Thyroid gland (tissue), 4 donors: ENCODE measurements at regions not wholly inside any gene's neighbourhood (a gene's known extent, or its start where the extent isn't known, plus 50 kb on each side); places are given as distances from the start of the nearest gene placed in this dataset.

Experiments used
- DNase-seq, 2 donors: peaks; one replicate each; pipeline ENCODE4 v3.0.0-alpha.2; 2019
- H3K27ac ChIP-seq, 3 donors: fragments of 200-600 bp; sonication (generic); 1 replicate in 2 of 3; 2 replicates in 1 of 3; pipeline ENCODE4 v1.5.1; 2016 to 2019; ENCODE audit warnings: mild to moderate bottlenecking in 1 of 3, moderate library complexity in 1 of 3
- H3K27me3 ChIP-seq: fragments of 200-600 bp; sonication (generic); one replicate; pipeline ENCODE4 v1.5.1; 2019
- H3K36me3 ChIP-seq, 2 donors: fragments of 200-600 bp; sonication (generic); one replicate each; pipeline ENCODE4 v1.5.1; 2016 to 2019
- H3K4me1 ChIP-seq, 2 donors: fragments of 200-600 bp; sonication (generic); one replicate each; pipeline ENCODE4 v1.5.1; 2017 to 2019
- H3K4me3 ChIP-seq, 3 donors: fragments of 200-600 bp; sonication (generic); replicated peaks in 1 of 3; 1 replicate in 2 of 3; 2 replicates in 1 of 3; pipeline ENCODE4 v1.5.1; 2016; ENCODE audit warnings: mild to moderate bottlenecking in 1 of 3
- H3K9me3 ChIP-seq: fragments of 200-600 bp; sonication (generic); one replicate; pipeline ENCODE4 v1.5.1; 2017
- POLR2A ChIP-seq, 2 donors: fragments of 450-650 bp; IDR thresholded peaks; one replicate each; pipeline ENCODE4 v1.6.1; 2017; ENCODE audit warnings: antibody characterized with exemption in 2 of 2, mild to moderate bottlenecking in 2 of 2, moderate library complexity in 1 of 2
- WGBS, 2 donors: methylation state at CpG; one replicate each; pipeline ENCODE4 v1.1.5; 2017; 5-methylcytosine and 5-hydroxymethylcytosine counted together
- intact Hi-C: fragments of 100-400 bp; cut with DNase I; formaldehyde crosslinking; loops from one replicate; pipeline ENCODE4 v1.15.1; 2023
- TF ChIP-seq, protein P1 (sequence below), 6 experiments: fragments of 200-600 bp in 3 of 6; fragments of 450-650 bp in 3 of 6; sonication (generic) in 3 of 6; IDR thresholded peaks; one replicate each; pipeline ENCODE4 v1.5.1; 2016 to 2019; ENCODE audit warnings: antibody characterized with exemption in 6 of 6, mild to moderate bottlenecking in 2 of 6, inconsistent platforms in 1 of 6, moderate library complexity in 1 of 6

DNA sequence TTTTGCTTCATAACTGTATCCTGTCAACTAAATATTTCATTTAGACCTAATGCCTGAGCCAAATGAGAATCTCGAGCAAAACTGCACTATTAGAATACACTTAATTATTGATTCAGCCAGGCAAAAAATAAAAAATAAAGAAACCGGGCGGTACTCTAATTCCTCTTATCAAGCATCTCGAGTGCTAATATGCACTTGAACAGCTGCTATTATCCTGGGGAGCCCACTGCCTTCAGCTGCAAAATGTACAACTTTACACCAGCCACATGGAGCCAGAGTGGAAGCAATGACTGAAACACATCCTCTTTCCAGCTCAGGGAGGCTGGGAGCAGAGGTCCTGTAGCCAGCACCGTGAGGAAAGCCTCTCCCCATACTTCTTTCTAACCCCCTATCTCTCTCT, 390.0 kb upstream of the CADM1 start:
- no peak overlapping the region for H3K4me3 ChIP-seq
- no peaks in the 10 kb centered on the region for H3K36me3 ChIP-seq
- no peak overlapping the region for H3K27ac ChIP-seq
- intact Hi-C loops = no loop called here
- no peaks in the 10 kb centered on the region for H3K9me3 ChIP-seq
- WGBS, 2 donors = 62 to 75% methylated on average over 5 of the region's 5 CpGs
- H3K4me1 ChIP-seq = no peaks in the 10 kb centered on the region
- no peak for DNase-seq
- TF ChIP-seq POLR2A (IDR thresholded peaks at IDR 0.05) = no peak
- TF ChIP-seq, protein P1, sequence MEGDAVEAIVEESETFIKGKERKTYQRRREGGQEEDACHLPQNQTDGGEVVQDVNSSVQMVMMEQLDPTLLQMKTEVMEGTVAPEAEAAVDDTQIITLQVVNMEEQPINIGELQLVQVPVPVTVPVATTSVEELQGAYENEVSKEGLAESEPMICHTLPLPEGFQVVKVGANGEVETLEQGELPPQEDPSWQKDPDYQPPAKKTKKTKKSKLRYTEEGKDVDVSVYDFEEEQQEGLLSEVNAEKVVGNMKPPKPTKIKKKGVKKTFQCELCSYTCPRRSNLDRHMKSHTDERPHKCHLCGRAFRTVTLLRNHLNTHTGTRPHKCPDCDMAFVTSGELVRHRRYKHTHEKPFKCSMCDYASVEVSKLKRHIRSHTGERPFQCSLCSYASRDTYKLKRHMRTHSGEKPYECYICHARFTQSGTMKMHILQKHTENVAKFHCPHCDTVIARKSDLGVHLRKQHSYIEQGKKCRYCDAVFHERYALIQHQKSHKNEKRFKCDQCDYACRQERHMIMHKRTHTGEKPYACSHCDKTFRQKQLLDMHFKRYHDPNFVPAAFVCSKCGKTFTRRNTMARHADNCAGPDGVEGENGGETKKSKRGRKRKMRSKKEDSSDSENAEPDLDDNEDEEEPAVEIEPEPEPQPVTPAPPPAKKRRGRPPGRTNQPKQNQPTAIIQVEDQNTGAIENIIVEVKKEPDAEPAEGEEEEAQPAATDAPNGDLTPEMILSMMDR (IDR thresholded peaks at IDR 0.05) = no peak
- H3K27me3 ChIP-seq = no peaks in the 10 kb centered on the region

DNA sequence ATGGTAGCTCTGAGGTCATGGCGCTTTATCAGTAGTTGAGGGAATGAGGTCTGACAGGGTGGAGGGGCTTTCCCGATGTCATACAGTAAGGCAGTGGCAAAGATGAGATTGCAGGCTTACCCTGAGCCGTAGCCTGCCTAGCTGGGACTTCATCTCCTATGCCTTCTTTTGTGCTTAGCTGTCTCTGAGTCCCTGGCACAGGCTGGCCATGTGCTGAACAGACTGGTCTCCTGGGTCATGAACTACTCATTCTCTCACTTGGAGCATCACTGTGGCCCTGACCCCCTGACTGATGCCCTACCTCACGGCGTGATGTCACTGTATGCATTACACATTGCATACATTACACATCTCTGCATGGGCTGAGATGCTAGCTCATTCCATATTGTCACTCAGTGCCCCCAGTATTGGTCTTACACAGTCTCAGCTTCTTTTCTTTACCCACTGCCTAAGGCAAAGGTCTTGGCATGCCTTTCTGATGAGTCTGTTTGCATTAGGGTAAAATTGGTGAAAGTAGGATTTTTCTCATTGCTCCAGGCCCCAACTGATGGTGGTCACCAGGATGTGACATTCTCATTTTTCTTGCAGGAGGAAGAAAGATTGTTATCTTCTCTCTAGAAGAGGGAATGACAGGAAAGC, 389.4 kb upstream of the CADM1 start:
- no peak for DNase-seq
- no peaks in the 10 kb centered on the region for H3K27me3 ChIP-seq
- H3K36me3 ChIP-seq = no peaks in the 10 kb centered on the region
- H3K4me1 ChIP-seq = no peaks in the 10 kb centered on the region
- H3K4me3 ChIP-seq = no peak overlapping the region
- TF ChIP-seq POLR2A (IDR thresholded peaks at IDR 0.05) = no peak
- TF ChIP-seq, protein P1 (IDR thresholded peaks at IDR 0.05) = no peak
- no peak overlapping the region for H3K27ac ChIP-seq
- 93 to 94% methylated on average over 5 of the region's 5 CpGs for WGBS, 2 donors
- H3K9me3 ChIP-seq = no peaks in the 10 kb centered on the region
- intact Hi-C loops = no loop called here

DNA sequence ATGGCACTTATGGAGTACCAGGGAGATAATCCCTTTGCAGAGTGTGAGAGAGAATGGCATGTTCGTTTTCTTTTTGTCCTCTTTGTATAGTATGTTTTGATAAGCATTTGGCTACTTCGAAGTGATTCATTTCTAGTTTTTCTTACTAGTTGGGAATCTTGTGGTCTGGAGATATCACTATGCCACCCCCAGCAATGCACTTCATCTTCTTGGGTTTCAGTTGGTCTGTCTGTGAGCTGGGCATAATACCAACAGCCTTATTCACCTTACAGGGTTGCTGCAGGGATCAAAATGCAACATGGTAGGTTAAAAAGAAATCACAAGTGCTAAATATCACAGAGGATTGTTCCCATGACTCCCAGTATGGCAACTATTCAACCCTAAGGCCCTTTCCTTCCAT, 387.8 kb upstream of the CADM1 start:
- Histone ChIP-seq H3K27me3 (no peaks in the 10 kb centered on the region), H3K4me1 (no peaks in the 10 kb centered on the region), H3K4me3 (no peak overlapping the region), H3K36me3 (no peaks in the 10 kb centered on the region), H3K9me3 (no peaks in the 10 kb centered on the region), H3K27ac (no peak overlapping the region)
- TF ChIP-seq, protein P1 (IDR thresholded peaks at IDR 0.05) = no peak
- no peak for TF ChIP-seq POLR2A (IDR thresholded peaks at IDR 0.05)
- WGBS, 2 donors = 43 to 48% methylated on average over 2 of the region's 2 CpGs
- intact Hi-C loops = no loop called here
- no peak for DNase-seq

DNA sequence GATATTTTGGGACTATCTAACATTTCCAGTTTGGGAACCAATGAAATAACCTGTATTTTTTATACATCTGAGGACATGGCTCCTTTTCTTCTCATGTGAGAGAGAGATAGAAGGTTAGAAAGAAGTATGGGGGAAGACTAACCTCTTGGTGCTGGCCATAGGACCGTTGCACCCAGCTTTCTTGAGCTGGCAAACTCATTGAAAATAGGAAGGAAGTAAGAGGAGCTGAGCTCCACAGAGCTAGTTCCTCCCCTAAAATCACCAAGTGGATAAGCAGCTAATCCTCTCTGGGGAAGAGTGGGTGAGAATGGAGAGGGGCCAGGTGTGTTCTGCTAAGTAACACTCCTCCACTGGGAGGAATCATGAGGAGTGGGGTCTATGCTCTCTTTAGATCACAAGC, 387.4 kb upstream of the CADM1 start:
- Histone ChIP-seq H3K27ac (no peak overlapping the region), H3K27me3 (no peaks in the 10 kb centered on the region), H3K9me3 (no peaks in the 10 kb centered on the region), H3K4me3 (no peak overlapping the region), H3K36me3 (no peaks in the 10 kb centered on the region), H3K4me1 (no peaks in the 10 kb centered on the region)
- no peak for TF ChIP-seq POLR2A (IDR thresholded peaks at IDR 0.05)
- TF ChIP-seq, protein P1 (IDR thresholded peaks at IDR 0.05) = no peak
- no peak for DNase-seq
- intact Hi-C loops = no loop called here
- WGBS, 2 donors = 52 to 55% methylated on average over 1 of the region's 1 CpG

DNA sequence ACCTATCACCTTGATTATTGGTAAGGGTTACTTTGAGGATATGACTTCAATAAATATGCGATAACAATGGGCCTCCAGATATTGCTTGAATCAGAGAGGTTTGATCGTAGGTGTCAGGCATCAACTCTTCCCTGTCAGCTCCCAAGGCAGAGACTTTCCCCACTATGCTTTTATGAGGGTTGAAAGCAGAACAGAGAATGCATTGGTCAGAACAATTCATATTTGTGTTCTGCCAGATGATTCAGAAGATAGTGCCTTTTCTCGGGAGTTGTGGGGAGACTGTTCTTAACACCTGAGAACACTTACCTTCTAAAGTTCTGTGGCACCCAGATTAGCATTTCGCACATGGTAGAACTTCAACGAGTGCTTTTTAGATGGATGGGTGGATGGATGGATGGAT, 386.3 kb upstream of the CADM1 start:
- H3K36me3 ChIP-seq = no peaks in the 10 kb centered on the region
- 89 to 91% methylated on average over 5 of the region's 5 CpGs for WGBS, 2 donors
- no peak for DNase-seq
- no peaks in the 10 kb centered on the region for H3K4me1 ChIP-seq
- no peak overlapping the region for H3K4me3 ChIP-seq
- H3K27me3 ChIP-seq = no peaks in the 10 kb centered on the region
- TF ChIP-seq, protein P1 (IDR thresholded peaks at IDR 0.05) = no peak
- H3K27ac ChIP-seq = no peak overlapping the region
- no peaks in the 10 kb centered on the region for H3K9me3 ChIP-seq
- intact Hi-C loops = no loop called here
